CD4-positive, alpha-beta memory T cell (primary cell): ENCODE measurements at regions not wholly inside any gene's neighbourhood (a gene's known extent, or its start where the extent isn't known, plus 50 kb on each side); places are given as distances from the start of the nearest gene placed in this dataset.

ENCODE experiments used
- CTCF ChIA-PET: fragments of 350-600 bp; sonication (Branson Sonifier 250); formaldehyde crosslinking; loops from one replicate; lab custom pipeline; 2021; ENCODE audit warnings: inconsistent platforms; ENCODE audit not compliant: partially characterized antibody; lab: Charles Lee
- POLR2A ChIA-PET: fragments of 350-600 bp; sonication (Branson Sonifier 250); formaldehyde crosslinking; loops from one replicate; lab custom pipeline; 2021; ENCODE audit not compliant: partially characterized antibody; lab: Charles Lee
- DNase-seq, 5 donors: peaks; one replicate each; pipeline versions ENCODE4 v3.0.0 to v3.0.0-alpha.2; 2020 to 2022; ENCODE audit warnings: mixed read lengths in 1 of 5
- H3K27ac ChIP-seq: one replicate; pipeline ENCODE4 v1.7.0; 2013; ENCODE audit warnings: low read depth, low read length
- H3K27me3 ChIP-seq: 2 replicates; pipeline ENCODE4 v1.7.0; 2013; ENCODE audit warnings: mild to moderate bottlenecking, low read length, moderate library complexity; ENCODE audit not compliant: insufficient read depth
- H3K36me3 ChIP-seq: 2 replicates; pipeline ENCODE4 v1.7.0; 2013; ENCODE audit warnings: mild to moderate bottlenecking, low read length, moderate library complexity; ENCODE audit not compliant: insufficient read depth
- H3K4me1 ChIP-seq: 2 replicates; pipeline ENCODE4 v1.7.0; 2013; ENCODE audit warnings: mild to moderate bottlenecking, low read length, moderate library complexity; ENCODE audit not compliant: insufficient read depth
- H3K4me3 ChIP-seq, 2 donors: one replicate each; pipeline ENCODE4 v1.7.0; 2013; ENCODE audit warnings: low read length in 2 of 2, mild to moderate bottlenecking in 1 of 2
- H3K9me3 ChIP-seq, 2 donors: one replicate each; pipeline ENCODE4 v1.7.0; 2013; ENCODE audit warnings: low read length in 2 of 2, control low read depth in 1 of 2; ENCODE audit not compliant: control insufficient read depth in 1 of 2
- H3K27ac Mint-ChIP-seq, 7 donors: one replicate each; pipeline ENCODE4 v1.8.0; 2020 to 2021; ENCODE audit warnings: mixed read lengths in 7 of 7, mild to moderate bottlenecking in 6 of 7, inconsistent platforms in 3 of 7, moderate library complexity in 3 of 7
- H3K27me3 Mint-ChIP-seq, 2 donors: one replicate each; pipeline ENCODE4 v1.8.0; 2020 to 2021; ENCODE audit warnings: mixed read lengths in 2 of 2
- H3K36me3 Mint-ChIP-seq, 2 donors: one replicate each; pipeline ENCODE4 v1.8.0; 2020 to 2021; ENCODE audit warnings: mixed read lengths in 2 of 2, inconsistent platforms in 1 of 2, mild to moderate bottlenecking in 1 of 2
- H3K4me1 Mint-ChIP-seq, 4 donors: one replicate each; pipeline ENCODE4 v1.8.0; 2020 to 2021; ENCODE audit warnings: mixed read lengths in 4 of 4, mild to moderate bottlenecking in 1 of 4
- H3K4me3 Mint-ChIP-seq, 8 donors: one replicate each; pipeline ENCODE4 v1.8.0; 2020 to 2021; ENCODE audit warnings: mixed read lengths in 8 of 8, mild to moderate bottlenecking in 7 of 8, moderate library complexity in 6 of 8, inconsistent platforms in 3 of 8
- H3K9me3 Mint-ChIP-seq, 8 donors: one replicate each; pipeline ENCODE4 v1.8.0; 2020 to 2021; ENCODE audit warnings: mixed read lengths in 8 of 8, mild to moderate bottlenecking in 5 of 8, inconsistent platforms in 3 of 8, moderate library complexity in 1 of 8
- intact Hi-C: fragments of 100-400 bp; cut with micrococcal nuclease; formaldehyde crosslinking; loops from one replicate; pipeline ENCODE4 v1.15.1; 2023

DNA sequence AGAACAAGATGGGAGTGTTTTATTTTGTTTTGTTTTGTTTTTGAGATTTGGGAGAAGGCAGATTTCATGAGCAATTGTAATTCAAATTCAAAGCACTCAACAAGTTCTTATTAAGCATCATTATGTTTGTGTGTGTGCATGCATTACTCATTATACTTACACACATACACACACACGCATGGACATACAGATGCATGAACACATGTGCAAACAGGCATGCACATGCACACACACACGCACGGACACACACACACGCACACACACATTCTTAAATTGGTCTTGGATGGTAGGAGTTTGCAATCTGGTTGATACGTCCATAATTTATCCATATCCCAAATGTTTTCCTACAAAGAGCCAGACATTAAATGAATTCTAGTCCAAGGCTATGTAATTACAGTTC lies 702.8 kb downstream of the INHBA start:
- intact Hi-C loops: no loop called here
- H3K27ac Mint-ChIP-seq: no peak overlapping the region
- H3K4me1 Mint-ChIP-seq: no peaks in the 10 kb centered on the region
- no peaks in the 10 kb centered on the region for H3K27me3 ChIP-seq
- ChIA-PET POLR2A (no interaction called here), CTCF (no interaction called here)
- no peaks in the 10 kb centered on the region for H3K27me3 Mint-ChIP-seq
- H3K36me3 ChIP-seq: no peaks in the 10 kb centered on the region
- no peaks in the 10 kb centered on the region for H3K4me1 ChIP-seq
- no peak overlapping the region for H3K27ac ChIP-seq
- H3K4me3 Mint-ChIP-seq: no peak overlapping the region
- H3K9me3 ChIP-seq: no peaks in the 10 kb centered on the region
- H3K9me3 Mint-ChIP-seq: peaks cover 0 to 18% (median 9%) of the 10 kb centered on the region in 8 donors
- no peaks in the 10 kb centered on the region for H3K36me3 Mint-ChIP-seq
- H3K4me3 ChIP-seq: no peak overlapping the region
- no peak for DNase-seq

- no peak overlapping the region for H3K4me3 Mint-ChIP-seq
- intact Hi-C loops: no loop called here
- no peaks in the 10 kb centered on the region for H3K36me3 ChIP-seq
- no peaks in the 10 kb centered on the region for H3K27me3 ChIP-seq
- H3K27ac Mint-ChIP-seq: no peak overlapping the region
- no peaks in the 10 kb centered on the region for H3K36me3 Mint-ChIP-seq
- H3K27me3 Mint-ChIP-seq: no peaks in the 10 kb centered on the region
- H3K4me1 Mint-ChIP-seq: no peaks in the 10 kb centered on the region
- H3K9me3 Mint-ChIP-seq: peaks cover 2 to 16% (median 9%) of the 10 kb centered on the region in 8 donors
- H3K27ac ChIP-seq: no peak overlapping the region
- DNase-seq: no peak
- peaks cover 0 to 2% of the 10 kb centered on the region in 2 donors for H3K9me3 ChIP-seq
- CTCF ChIA-PET: no interaction called here
- POLR2A ChIA-PET: no interaction called here
- no peaks in the 10 kb centered on the region for H3K4me1 ChIP-seq
- no peak overlapping the region for H3K4me3 ChIP-seq
Measured at GRCh38 chr7:40996233-40996677, 706.6 kb downstream of the INHBA start.

- Histone ChIP-seq H3K27ac (no peak overlapping the region), H3K27me3 (no peaks in the 10 kb centered on the region), H3K9me3 (peaks cover 0 to 2% of the 10 kb centered on the region in 2 donors), H3K36me3 (no peaks in the 10 kb centered on the region), H3K4me1 (no peaks in the 10 kb centered on the region), H3K4me3 (no peak overlapping the region)
- H3K36me3 Mint-ChIP-seq: no peaks in the 10 kb centered on the region
- POLR2A ChIA-PET: no interaction called here
- no peaks in the 10 kb centered on the region for H3K4me1 Mint-ChIP-seq
- H3K27ac Mint-ChIP-seq: no peak overlapping the region
- no peak for DNase-seq
- H3K4me3 Mint-ChIP-seq: no peak overlapping the region
- no peaks in the 10 kb centered on the region for H3K27me3 Mint-ChIP-seq
- CTCF ChIA-PET: no interaction called here
- H3K9me3 Mint-ChIP-seq: peaks cover 0 to 12% (median 3%) of the 10 kb centered on the region in 8 donors
- intact Hi-C loops: no loop called here
Measured at GRCh38 chr7:40990841-40991240, 712.0 kb downstream of the INHBA start.

GRCh38 chr7:40987571-40987970 lies 715.3 kb downstream of the INHBA start:
- no peak overlapping the region for H3K4me3 ChIP-seq
- peaks cover 0 to 2% of the 10 kb centered on the region in 2 donors for H3K9me3 ChIP-seq

DNA sequence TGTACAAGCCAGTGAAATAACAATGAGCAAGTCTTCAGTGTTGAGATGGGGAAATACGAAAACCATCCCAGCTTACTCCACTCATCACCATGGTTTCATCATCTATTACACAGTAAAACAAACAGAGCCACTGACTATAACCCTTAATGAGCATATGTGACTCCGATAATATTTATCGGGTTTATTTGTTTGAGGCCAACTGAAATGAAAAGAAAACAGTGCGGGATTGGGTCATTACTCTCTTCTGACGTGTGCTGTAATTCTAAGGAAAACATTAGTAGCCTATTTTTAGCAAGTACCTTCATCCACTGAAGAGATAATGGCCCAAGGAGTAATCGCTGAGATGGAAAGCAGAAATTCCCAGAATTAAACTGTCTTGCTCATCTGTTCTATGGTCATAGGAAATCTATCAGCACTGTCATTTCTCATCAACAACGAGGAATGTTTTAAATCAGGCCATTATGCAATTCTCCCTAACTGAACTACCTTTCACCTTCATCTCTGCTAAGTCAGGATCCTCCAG lies 716.5 kb downstream of the INHBA start:
- H3K36me3 ChIP-seq: no peaks in the 10 kb centered on the region
- no peaks in the 10 kb centered on the region for H3K27me3 ChIP-seq
- H3K9me3 ChIP-seq: no peaks in the 10 kb centered on the region
- H3K27me3 Mint-ChIP-seq: no peaks in the 10 kb centered on the region
- ChIA-PET CTCF (no interaction called here), POLR2A (no interaction called here)
- H3K4me1 Mint-ChIP-seq: no peaks in the 10 kb centered on the region
- H3K27ac ChIP-seq: no peak overlapping the region
- H3K4me3 Mint-ChIP-seq: no peak overlapping the region
- H3K36me3 Mint-ChIP-seq: no peaks in the 10 kb centered on the region
- no peak overlapping the region for H3K4me3 ChIP-seq
- DNase-seq: no peak
- intact Hi-C loops: no loop called here
- no peaks in the 10 kb centered on the region for H3K4me1 ChIP-seq
- peaks cover 2 to 15% (median 7%) of the 10 kb centered on the region in 8 donors for H3K9me3 Mint-ChIP-seq
- no peak overlapping the region for H3K27ac Mint-ChIP-seq

More at GRCh38 chr7:40987571-40987970, 715.3 kb downstream of the INHBA start:
- no peak overlapping the region for H3K27ac Mint-ChIP-seq
- ChIA-PET CTCF (no interaction called here), POLR2A (no interaction called here)
- no peaks in the 10 kb centered on the region for H3K4me1 Mint-ChIP-seq
- no peak overlapping the region for H3K4me3 Mint-ChIP-seq
- Histone ChIP-seq H3K27me3 (no peaks in the 10 kb centered on the region), H3K27ac (no peak overlapping the region), H3K4me1 (no peaks in the 10 kb centered on the region), H3K36me3 (no peaks in the 10 kb centered on the region)
- no peaks in the 10 kb centered on the region for H3K27me3 Mint-ChIP-seq
- no peak for DNase-seq
- peaks cover 0 to 14% (median 6%) of the 10 kb centered on the region in 8 donors for H3K9me3 Mint-ChIP-seq
- no peaks in the 10 kb centered on the region for H3K36me3 Mint-ChIP-seq
- intact Hi-C loops: no loop called here

- Histone ChIP-seq H3K9me3 (no peaks in the 10 kb centered on the region), H3K4me3 (no peak overlapping the region), H3K27ac (no peak overlapping the region), H3K27me3 (no peaks in the 10 kb centered on the region), H3K36me3 (no peaks in the 10 kb centered on the region), H3K4me1 (no peaks in the 10 kb centered on the region)
- ChIA-PET POLR2A (no interaction called here), CTCF (no interaction called here)
- H3K36me3 Mint-ChIP-seq: no peaks in the 10 kb centered on the region
- intact Hi-C loops: no loop called here
- H3K4me1 Mint-ChIP-seq: no peaks in the 10 kb centered on the region
- peak overlapping the region in 2 of 7 donors; percentile 2 to 4 for H3K27ac Mint-ChIP-seq
- H3K9me3 Mint-ChIP-seq: peaks cover 4 to 24% (median 8%) of the 10 kb centered on the region in 8 donors
- H3K27me3 Mint-ChIP-seq: no peaks in the 10 kb centered on the region
- no peak for DNase-seq
- H3K4me3 Mint-ChIP-seq: no peak overlapping the region
Measured at GRCh38 chr7:40983111-40983510, 719.8 kb downstream of the INHBA start.

- H3K36me3 ChIP-seq: no peaks in the 10 kb centered on the region
- Mint-ChIP-seq H3K27me3 (no peaks in the 10 kb centered on the region), H3K9me3 (peaks cover 4 to 18% (median 8%) of the 10 kb centered on the region in 8 donors), H3K4me1 (no peaks in the 10 kb centered on the region), H3K36me3 (no peaks in the 10 kb centered on the region), H3K27ac (no peak overlapping the region), H3K4me3 (no peak overlapping the region)
- no peaks in the 10 kb centered on the region for H3K4me1 ChIP-seq
- H3K27ac ChIP-seq: no peak overlapping the region
- no peaks in the 10 kb centered on the region for H3K9me3 ChIP-seq
- intact Hi-C loops: no loop called here
- no peak for DNase-seq
- H3K27me3 ChIP-seq: no peaks in the 10 kb centered on the region
- ChIA-PET POLR2A (no interaction called here), CTCF (no interaction called here)
- no peak overlapping the region for H3K4me3 ChIP-seq
Measured at GRCh38 chr7:40979296-40979695, 723.6 kb downstream of the INHBA start.

DNA sequence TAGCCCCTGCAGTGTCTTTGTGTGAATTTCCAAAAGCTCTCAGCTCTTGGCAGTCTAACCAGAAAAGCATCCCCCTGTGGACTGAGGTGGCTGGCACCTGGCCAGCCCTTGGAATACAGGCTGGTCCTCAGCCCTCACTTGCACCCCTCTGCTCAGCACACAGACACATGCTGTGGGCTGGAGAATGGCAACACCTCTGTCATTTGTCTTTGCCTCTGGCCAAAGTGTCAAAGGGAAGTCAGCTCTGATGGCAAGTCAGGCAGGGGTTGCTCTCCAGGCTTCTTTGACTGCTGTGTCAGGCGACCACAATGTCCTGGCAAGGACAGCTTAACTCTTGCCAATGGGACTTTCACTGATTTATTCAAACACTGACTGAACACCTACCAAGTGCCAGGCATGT lies 724.8 kb downstream of the INHBA start:
- no peaks in the 10 kb centered on the region for H3K27me3 Mint-ChIP-seq
- H3K9me3 ChIP-seq: no peaks in the 10 kb centered on the region
- no peaks in the 10 kb centered on the region for H3K36me3 ChIP-seq
- no peaks in the 10 kb centered on the region for H3K27me3 ChIP-seq
- H3K27ac ChIP-seq: no peak overlapping the region
- POLR2A ChIA-PET: no interaction called here
- H3K4me1 ChIP-seq: no peaks in the 10 kb centered on the region
- H3K27ac Mint-ChIP-seq: no peak overlapping the region
- H3K9me3 Mint-ChIP-seq: peaks cover 1 to 19% (median 6%) of the 10 kb centered on the region in 8 donors
- intact Hi-C loops: no loop called here
- H3K4me3 Mint-ChIP-seq: no peak overlapping the region
- CTCF ChIA-PET: no interaction called here
- DNase-seq: no peak
- H3K4me1 Mint-ChIP-seq: no peaks in the 10 kb centered on the region
- no peak overlapping the region for H3K4me3 ChIP-seq
- H3K36me3 Mint-ChIP-seq: no peaks in the 10 kb centered on the region
